ENCODE measurements at regions not wholly inside any gene's neighbourhood (a gene's known extent, or its start where the extent isn't known, plus 50 kb on each side); places are given as distances from the start of the nearest gene placed in this dataset.

DNA sequence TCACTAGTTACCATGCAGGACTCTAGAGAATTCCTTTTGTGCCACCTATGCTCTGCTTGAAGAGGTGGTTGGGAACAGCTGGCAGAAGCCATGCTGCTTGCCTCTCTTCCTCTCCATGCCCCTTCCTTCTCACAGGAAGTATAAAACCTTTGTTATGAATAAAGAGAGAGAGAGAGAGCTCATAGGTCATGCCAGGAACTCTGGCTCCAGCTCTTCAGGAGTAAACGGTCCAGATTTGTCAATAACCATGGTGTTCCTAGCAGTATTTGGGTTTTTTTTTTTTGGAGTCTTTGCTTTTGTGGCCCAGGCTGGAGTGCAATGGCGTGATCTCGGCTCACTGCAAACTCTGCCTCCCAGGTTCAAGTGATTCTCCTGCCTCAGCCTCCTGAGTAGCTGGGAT is 97.7 kb upstream of the SLC4A7 start:
- Histone ChIP-seq H3K27me3 (no peaks in the 10 kb centered on the region), H3K27ac (no peak overlapping the region), H3K9me3 (no peaks in the 10 kb centered on the region), H3K36me3 (replicated peaks in 1 of 2; ENCODE audit: insufficient read depth in 1 of 2, low read depth in 2 of 2) (no peaks in the 10 kb centered on the region), H3K4me1 (no peaks in the 10 kb centered on the region), H3K4me3 (no peak overlapping the region)
- intact Hi-C loops (cut with DNase I), result no loop called here
- ATAC-seq (no peak), DNase-seq (no peak)
- WGBS, 2 donors, result 69 to 84% methylated on average over 3 of the region's 3 CpGs
- TF ChIP-seq, protein P1, sequence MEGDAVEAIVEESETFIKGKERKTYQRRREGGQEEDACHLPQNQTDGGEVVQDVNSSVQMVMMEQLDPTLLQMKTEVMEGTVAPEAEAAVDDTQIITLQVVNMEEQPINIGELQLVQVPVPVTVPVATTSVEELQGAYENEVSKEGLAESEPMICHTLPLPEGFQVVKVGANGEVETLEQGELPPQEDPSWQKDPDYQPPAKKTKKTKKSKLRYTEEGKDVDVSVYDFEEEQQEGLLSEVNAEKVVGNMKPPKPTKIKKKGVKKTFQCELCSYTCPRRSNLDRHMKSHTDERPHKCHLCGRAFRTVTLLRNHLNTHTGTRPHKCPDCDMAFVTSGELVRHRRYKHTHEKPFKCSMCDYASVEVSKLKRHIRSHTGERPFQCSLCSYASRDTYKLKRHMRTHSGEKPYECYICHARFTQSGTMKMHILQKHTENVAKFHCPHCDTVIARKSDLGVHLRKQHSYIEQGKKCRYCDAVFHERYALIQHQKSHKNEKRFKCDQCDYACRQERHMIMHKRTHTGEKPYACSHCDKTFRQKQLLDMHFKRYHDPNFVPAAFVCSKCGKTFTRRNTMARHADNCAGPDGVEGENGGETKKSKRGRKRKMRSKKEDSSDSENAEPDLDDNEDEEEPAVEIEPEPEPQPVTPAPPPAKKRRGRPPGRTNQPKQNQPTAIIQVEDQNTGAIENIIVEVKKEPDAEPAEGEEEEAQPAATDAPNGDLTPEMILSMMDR (IDR thresholded peaks at IDR 0.05), result no peak
- no peak for TF ChIP-seq POLR2A (IDR thresholded peaks at IDR 0.05)

GRCh38 chr3:27578032-27578431 is 93.8 kb upstream of the SLC4A7 start:
- no peak for DNase-seq
- ATAC-seq, result no peak
- H3K27me3 ChIP-seq, result no peaks in the 10 kb centered on the region
- no peaks in the 10 kb centered on the region for H3K4me1 ChIP-seq
- no peak overlapping the region for H3K4me3 ChIP-seq
- 75 to 88% methylated on average over 1 of the region's 1 CpG for WGBS, 2 donors
- no peaks in the 10 kb centered on the region for H3K9me3 ChIP-seq
- intact Hi-C loops (cut with DNase I), result no loop called here
- no peak overlapping the region for H3K27ac ChIP-seq
- TF ChIP-seq, protein P1 (IDR thresholded peaks at IDR 0.05), result no peak
- TF ChIP-seq POLR2A (IDR thresholded peaks at IDR 0.05), result no peak
- no peaks in the 10 kb centered on the region for H3K36me3 ChIP-seq (replicated peaks in 1 of 2; ENCODE audit: insufficient read depth in 1 of 2, low read depth in 2 of 2)

- TF ChIP-seq, protein P1 (IDR thresholded peaks at IDR 0.05), result no peak
- no peak for TF ChIP-seq POLR2A (IDR thresholded peaks at IDR 0.05)
- WGBS, 2 donors, result 78 to 80% methylated on average over 5 of the region's 5 CpGs
- ATAC-seq, result peak; percentile 27
- no peak for DNase-seq
- Histone ChIP-seq H3K27ac (no peak overlapping the region), H3K4me3 (no peak overlapping the region), H3K36me3 (replicated peaks in 1 of 2; ENCODE audit: insufficient read depth in 1 of 2, low read depth in 2 of 2) (no peaks in the 10 kb centered on the region), H3K9me3 (no peaks in the 10 kb centered on the region), H3K4me1 (no peaks in the 10 kb centered on the region), H3K27me3 (no peaks in the 10 kb centered on the region)
- intact Hi-C loops (cut with DNase I), result no loop called here
Observed at GRCh38 chr3:27577504-27577903, 93.3 kb upstream of the SLC4A7 start.

- H3K4me3 ChIP-seq, result no peak overlapping the region
- no peaks in the 10 kb centered on the region for H3K36me3 ChIP-seq (replicated peaks in 1 of 2; ENCODE audit: insufficient read depth in 1 of 2, low read depth in 2 of 2)
- no peak for TF ChIP-seq POLR2A (IDR thresholded peaks at IDR 0.05)
- H3K9me3 ChIP-seq, result no peaks in the 10 kb centered on the region
- ATAC-seq, result no peak
- no peaks in the 10 kb centered on the region for H3K27me3 ChIP-seq
- DNase-seq, result no peak
- no peaks in the 10 kb centered on the region for H3K4me1 ChIP-seq
- no peak overlapping the region for H3K27ac ChIP-seq
- intact Hi-C loops (cut with DNase I), result no loop called here
- 61 to 65% methylated on average over 3 of the region's 3 CpGs for WGBS, 2 donors
Observed at GRCh38 chr3:27576171-27576570, 92.0 kb upstream of the SLC4A7 start.

GRCh38 chr3:27575499-27575898 is 91.3 kb upstream of the SLC4A7 start:
- WGBS, 2 donors, result 66 to 71% methylated on average over 3 of the region's 3 CpGs
- Histone ChIP-seq H3K4me1 (no peaks in the 10 kb centered on the region), H3K9me3 (no peaks in the 10 kb centered on the region), H3K36me3 (replicated peaks in 1 of 2; ENCODE audit: insufficient read depth in 1 of 2, low read depth in 2 of 2) (no peaks in the 10 kb centered on the region), H3K4me3 (no peak overlapping the region), H3K27ac (no peak overlapping the region), H3K27me3 (no peaks in the 10 kb centered on the region)
- intact Hi-C loops (cut with DNase I), result no loop called here
- no peak for DNase-seq
- no peak for ATAC-seq
- TF ChIP-seq POLR2A (IDR thresholded peaks at IDR 0.05), result no peak
- TF ChIP-seq, protein P1 (IDR thresholded peaks at IDR 0.05), result no peak

Measured in body of pancreas (tissue), 4 donors.